ENCODE measurements at regions not wholly inside any gene's neighbourhood (a gene's known extent, or its start where the extent isn't known, plus 50 kb on each side); places are given as distances from the start of the nearest gene placed in this dataset.
A peak's percentile ranks its signal among the peaks of the same experiment; 100 is the strongest.

- DNase-seq = no peak
These were observed 398.3 kb upstream of the TNP1 start for GRCh38 chr2:217258170-217258569.

- DNase-seq = no peak
These were observed 396.4 kb upstream of the TNP1 start for GRCh38 chr2:217256251-217256650.

GRCh38 chr2:217254111-217254510, 394.2 kb upstream of the TNP1 start:
- no peak for DNase-seq

- no peak for DNase-seq
These were observed 392.3 kb upstream of the TNP1 start for GRCh38 chr2:217252181-217252580.

GRCh38 chr2:217250013-217250524, 390.2 kb upstream of the TNP1 start:
- DNase-seq = no peak

GRCh38 chr2:217249121-217250012, 389.5 kb upstream of the TNP1 start:
- DNase-seq = no peak

- DNase-seq = peak; percentile 44
These were observed 388.6 kb upstream of the TNP1 start for GRCh38 chr2:217248312-217248935.

GRCh38 chr2:217247476-217247875, 387.6 kb upstream of the TNP1 start:
- DNase-seq = no peak

GRCh38 chr2:217246108-217246507, 386.2 kb upstream of the TNP1 start:
- DNase-seq = no peak

GRCh38 chr2:217244815-217245214, 385.0 kb upstream of the TNP1 start:
- DNase-seq = no peak

GRCh38 chr2:217242947-217243346, 383.1 kb upstream of the TNP1 start:
- no peak for DNase-seq

GRCh38 chr2:217231724-217232123, 371.9 kb upstream of the TNP1 start:
- no peak for DNase-seq

- no peak for DNase-seq
These were observed 371.3 kb upstream of the TNP1 start for GRCh38 chr2:217231212-217231611.

GRCh38 chr2:217228732-217229131, 368.9 kb upstream of the TNP1 start:
- no peak for DNase-seq

- no peak for DNase-seq
These were observed 367.9 kb upstream of the TNP1 start for GRCh38 chr2:217227794-217228193.

- DNase-seq = no peak
These were observed 365.7 kb upstream of the TNP1 start for GRCh38 chr2:217225596-217225995.

- peak; percentile 71 for DNase-seq
These were observed 363.5 kb upstream of the TNP1 start for GRCh38 chr2:217223222-217223930.

- DNase-seq = peak; percentile 56
These were observed 362.5 kb upstream of the TNP1 start for GRCh38 chr2:217222309-217222910.

GRCh38 chr2:217220228-217221013, 360.6 kb upstream of the TNP1 start:
- no peak for DNase-seq

GRCh38 chr2:217219164-217219520, 359.3 kb upstream of the TNP1 start:
- DNase-seq = no peak

GRCh38 chr2:217218269-217219163, 358.7 kb upstream of the TNP1 start:
- DNase-seq = peak; percentile 91
